Activated CD4-positive, alpha-beta memory T cell treated with anti-CD3 and anti-CD28 coated beads for 36 hours (primary cell): ENCODE measurements at regions not wholly inside any gene's neighbourhood (a gene's known extent, or its start where the extent isn't known, plus 50 kb on each side); places are given as distances from the start of the nearest gene placed in this dataset.

ENCODE experiments used
- CTCF ChIA-PET: fragments of 350-600 bp; sonication (Branson Sonifier 250); formaldehyde crosslinking; loops from one replicate; lab custom pipeline; 2021; ENCODE audit warnings: antibody characterized with exemption, inconsistent platforms; lab: Charles Lee
- POLR2A ChIA-PET: fragments of 350-600 bp; sonication (Branson Sonifier 250); formaldehyde crosslinking; loops from one replicate; lab custom pipeline; 2021; ENCODE audit warnings: antibody characterized with exemption; lab: Charles Lee
- DNase-seq: peaks from one replicate; pipeline ENCODE4 v3.0.0-alpha.2; 2020
- H3K27ac Mint-ChIP-seq: one replicate; pipeline ENCODE4 v1.8.0; 2021; ENCODE audit warnings: mixed read lengths
- H3K27me3 Mint-ChIP-seq: one replicate; pipeline ENCODE4 v1.8.0; 2021; ENCODE audit warnings: mixed read lengths
- H3K36me3 Mint-ChIP-seq: one replicate; pipeline ENCODE4 v1.8.0; 2021; ENCODE audit warnings: mixed read lengths
- H3K4me1 Mint-ChIP-seq: one replicate; pipeline ENCODE4 v1.8.0; 2021; ENCODE audit warnings: low read depth, mixed read lengths
- H3K4me3 Mint-ChIP-seq: one replicate; pipeline ENCODE4 v1.8.0; 2021; ENCODE audit warnings: mild to moderate bottlenecking, mixed read lengths
- H3K9me3 Mint-ChIP-seq: one replicate; pipeline ENCODE4 v1.8.0; 2021; ENCODE audit warnings: mixed read lengths
- intact Hi-C: fragments of 100-400 bp; cut with micrococcal nuclease; formaldehyde crosslinking; loops from one replicate; pipeline ENCODE4 v1.15.1; 2023

GRCh38 chr15:73001840-73002239 lies 50.4 kb upstream of the NEO1 start:
- H3K27ac Mint-ChIP-seq, result no peak overlapping the region
- no peaks in the 10 kb centered on the region for H3K36me3 Mint-ChIP-seq
- no peaks in the 10 kb centered on the region for H3K4me1 Mint-ChIP-seq
- peaks cover 21% of the 10 kb centered on the region for H3K27me3 Mint-ChIP-seq
- intact Hi-C loops, result no loop called here
- no peaks in the 10 kb centered on the region for H3K9me3 Mint-ChIP-seq
- no peak overlapping the region for H3K4me3 Mint-ChIP-seq
- DNase-seq, result no peak
- ChIA-PET POLR2A (no interaction called here), CTCF (no interaction called here)

GRCh38 chr15:73000293-73000692 lies 52.0 kb upstream of the NEO1 start:
- H3K36me3 Mint-ChIP-seq, result no peaks in the 10 kb centered on the region
- H3K4me1 Mint-ChIP-seq, result no peaks in the 10 kb centered on the region
- H3K27me3 Mint-ChIP-seq, result peaks cover 19% of the 10 kb centered on the region
- H3K27ac Mint-ChIP-seq, result no peak overlapping the region
- no peak for DNase-seq
- no peaks in the 10 kb centered on the region for H3K9me3 Mint-ChIP-seq
- CTCF ChIA-PET, result no interaction called here
- POLR2A ChIA-PET, result no interaction called here
- intact Hi-C loops, result no loop called here
- H3K4me3 Mint-ChIP-seq, result no peak overlapping the region

GRCh38 chr15:72999586-72999985 lies 52.7 kb upstream of the NEO1 start:
- Mint-ChIP-seq H3K27me3 (peaks cover 17% of the 10 kb centered on the region), H3K27ac (no peak overlapping the region), H3K9me3 (no peaks in the 10 kb centered on the region), H3K4me1 (no peaks in the 10 kb centered on the region), H3K4me3 (no peak overlapping the region), H3K36me3 (no peaks in the 10 kb centered on the region)
- no peak for DNase-seq
- intact Hi-C loops, result no loop called here
- ChIA-PET POLR2A (no interaction called here), CTCF (no interaction called here)

GRCh38 chr15:72998681-72999466 lies 53.4 kb upstream of the NEO1 start:
- no peak overlapping the region for H3K27ac Mint-ChIP-seq
- H3K27me3 Mint-ChIP-seq, result peaks cover 17% of the 10 kb centered on the region
- intact Hi-C loops, result no loop called here
- no peaks in the 10 kb centered on the region for H3K9me3 Mint-ChIP-seq
- H3K4me3 Mint-ChIP-seq, result no peak overlapping the region
- ChIA-PET POLR2A (no interaction called here), CTCF (no interaction called here)
- DNase-seq, result no peak
- H3K4me1 Mint-ChIP-seq, result no peaks in the 10 kb centered on the region
- no peaks in the 10 kb centered on the region for H3K36me3 Mint-ChIP-seq

GRCh38 chr15:72998226-72998625 lies 54.0 kb upstream of the NEO1 start:
- peaks cover 16% of the 10 kb centered on the region for H3K27me3 Mint-ChIP-seq
- no peak for DNase-seq
- no peaks in the 10 kb centered on the region for H3K9me3 Mint-ChIP-seq
- intact Hi-C loops, result no loop called here
- H3K36me3 Mint-ChIP-seq, result no peaks in the 10 kb centered on the region
- ChIA-PET POLR2A (no interaction called here), CTCF (no interaction called here)
- no peaks in the 10 kb centered on the region for H3K4me1 Mint-ChIP-seq
- H3K4me3 Mint-ChIP-seq, result no peak overlapping the region
- H3K27ac Mint-ChIP-seq, result no peak overlapping the region

- POLR2A ChIA-PET, result no interaction called here
- H3K4me1 Mint-ChIP-seq, result no peaks in the 10 kb centered on the region
Measured at GRCh38 chr15:72995849-72996248, 56.4 kb upstream of the NEO1 start.

GRCh38 chr15:72994534-72995177 lies 57.6 kb upstream of the NEO1 start:
- ChIA-PET POLR2A (no interaction called here), CTCF (no interaction called here)
- H3K9me3 Mint-ChIP-seq, result no peaks in the 10 kb centered on the region
- no peaks in the 10 kb centered on the region for H3K4me1 Mint-ChIP-seq
- H3K36me3 Mint-ChIP-seq, result no peaks in the 10 kb centered on the region
- no peak overlapping the region for H3K27ac Mint-ChIP-seq
- peaks cover 13% of the 10 kb centered on the region for H3K27me3 Mint-ChIP-seq
- intact Hi-C loops, result no loop called here
- DNase-seq, result no peak
- no peak overlapping the region for H3K4me3 Mint-ChIP-seq

More at GRCh38 chr15:72995849-72996248, 56.4 kb upstream of the NEO1 start:
- Mint-ChIP-seq H3K27ac (no peak overlapping the region), H3K27me3 (peaks cover 13% of the 10 kb centered on the region), H3K36me3 (no peaks in the 10 kb centered on the region), H3K9me3 (no peaks in the 10 kb centered on the region), H3K4me3 (no peak overlapping the region)
- intact Hi-C loops, result no loop called here
- CTCF ChIA-PET, result no interaction called here
- DNase-seq, result no peak

- Mint-ChIP-seq H3K27ac (no peak overlapping the region), H3K36me3 (no peaks in the 10 kb centered on the region), H3K27me3 (peaks cover 5% of the 10 kb centered on the region), H3K4me3 (no peak overlapping the region), H3K4me1 (no peaks in the 10 kb centered on the region), H3K9me3 (no peaks in the 10 kb centered on the region)
- ChIA-PET CTCF (no interaction called here), POLR2A (no interaction called here)
- no peak for DNase-seq
- intact Hi-C loops, result no loop called here
Measured at GRCh38 chr15:72992841-72993252, 59.4 kb upstream of the NEO1 start.

GRCh38 chr15:72991026-72991425 lies 61.2 kb upstream of the NEO1 start:
- DNase-seq, result no peak

GRCh38 chr15:72983801-72984545 lies 68.3 kb upstream of the NEO1 start:
- CTCF ChIA-PET, result no interaction called here
- no peak overlapping the region for H3K27ac Mint-ChIP-seq
- POLR2A ChIA-PET, result no interaction called here
- no peak for DNase-seq
- H3K4me3 Mint-ChIP-seq, result no peak overlapping the region
- H3K4me1 Mint-ChIP-seq, result no peaks in the 10 kb centered on the region
- H3K36me3 Mint-ChIP-seq, result no peaks in the 10 kb centered on the region
- H3K27me3 Mint-ChIP-seq, result peaks cover 16% of the 10 kb centered on the region
- no peaks in the 10 kb centered on the region for H3K9me3 Mint-ChIP-seq
- intact Hi-C loops, result no loop called here

More at GRCh38 chr15:72991026-72991425, 61.2 kb upstream of the NEO1 start:
- no peak overlapping the region for H3K4me3 Mint-ChIP-seq
- no peaks in the 10 kb centered on the region for H3K9me3 Mint-ChIP-seq
- POLR2A ChIA-PET, result no interaction called here
- no peaks in the 10 kb centered on the region for H3K36me3 Mint-ChIP-seq
- H3K4me1 Mint-ChIP-seq, result no peaks in the 10 kb centered on the region
- H3K27ac Mint-ChIP-seq, result no peak overlapping the region
- CTCF ChIA-PET, result no interaction called here
- intact Hi-C loops, result no loop called here
- H3K27me3 Mint-ChIP-seq, result peaks cover 4% of the 10 kb centered on the region

- Mint-ChIP-seq H3K4me1 (no peaks in the 10 kb centered on the region), H3K36me3 (no peaks in the 10 kb centered on the region), H3K9me3 (no peaks in the 10 kb centered on the region), H3K4me3 (no peak overlapping the region), H3K27me3 (peaks cover 22% of the 10 kb centered on the region), H3K27ac (no peak overlapping the region)
- DNase-seq, result no peak
- ChIA-PET CTCF (no interaction called here), POLR2A (no interaction called here)
- intact Hi-C loops, result no loop called here
Measured at GRCh38 chr15:72982714-72983113, 69.5 kb upstream of the NEO1 start.

GRCh38 chr15:72980661-72981060 lies 71.6 kb upstream of the NEO1 start:
- Mint-ChIP-seq H3K4me1 (no peaks in the 10 kb centered on the region), H3K27me3 (peaks cover 21% of the 10 kb centered on the region), H3K36me3 (no peaks in the 10 kb centered on the region), H3K4me3 (no peak overlapping the region), H3K9me3 (no peaks in the 10 kb centered on the region), H3K27ac (no peak overlapping the region)
- DNase-seq, result no peak
- ChIA-PET CTCF (interaction anchor here (1.1 to 1.2 kb wide), 2 partner anchors 100 to 183 kb away, joined by 3 read pairs; no protein-coding TSS in a partner anchor), POLR2A (no interaction called here)
- intact Hi-C loops, result no loop called here
